DMS 273 (cell line): ENCODE measurements at regions not wholly inside any gene's neighbourhood (a gene's known extent, or its start where the extent isn't known, plus 50 kb on each side); places are given as distances from the start of the nearest gene placed in this dataset.

Source experiments
- DNase-seq: peaks from one replicate; lab custom pipeline; 2025; ENCODE audit not compliant: unreplicated experiment; lab: John Stamatoyannopoulos, UW

DNA sequence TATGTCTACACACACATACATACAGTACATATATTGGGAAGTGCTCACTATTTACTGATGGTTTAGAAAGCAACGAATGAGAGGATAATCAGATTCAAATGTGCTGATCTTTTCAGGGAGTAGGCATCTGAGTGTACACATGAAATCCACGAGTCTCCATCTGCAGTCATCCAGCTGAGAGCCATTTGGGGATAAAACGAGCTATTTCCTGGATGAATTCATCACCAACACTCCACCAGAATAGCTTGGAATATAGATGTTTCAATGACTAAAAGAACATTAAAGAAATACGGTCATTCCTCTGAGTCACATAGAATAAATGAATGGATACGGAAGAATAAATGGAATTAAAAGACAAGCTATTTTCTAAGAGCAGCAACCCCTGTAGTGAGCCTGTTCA is 721.6 kb upstream of the ARGLU1 start:
- no peak for DNase-seq

DNA sequence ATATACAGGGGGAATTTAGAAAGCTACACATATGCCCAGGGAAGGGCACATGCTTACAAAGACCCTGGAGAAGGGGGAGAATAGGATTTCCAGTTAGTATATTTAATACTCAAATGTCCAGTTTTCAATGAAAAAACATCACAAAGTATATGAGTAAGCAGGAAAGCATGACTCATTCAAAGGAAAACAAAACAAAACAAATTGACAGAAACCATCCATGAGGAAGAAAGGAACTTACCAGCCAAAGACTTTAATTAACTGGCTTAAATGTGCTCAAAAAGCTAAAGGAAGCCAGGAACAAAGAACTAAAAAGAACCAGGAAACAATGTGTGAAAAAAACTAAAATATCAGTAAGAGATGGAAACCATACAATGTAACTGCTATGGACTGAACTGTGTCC is 716.2 kb upstream of the ARGLU1 start:
- no peak for DNase-seq

DNA sequence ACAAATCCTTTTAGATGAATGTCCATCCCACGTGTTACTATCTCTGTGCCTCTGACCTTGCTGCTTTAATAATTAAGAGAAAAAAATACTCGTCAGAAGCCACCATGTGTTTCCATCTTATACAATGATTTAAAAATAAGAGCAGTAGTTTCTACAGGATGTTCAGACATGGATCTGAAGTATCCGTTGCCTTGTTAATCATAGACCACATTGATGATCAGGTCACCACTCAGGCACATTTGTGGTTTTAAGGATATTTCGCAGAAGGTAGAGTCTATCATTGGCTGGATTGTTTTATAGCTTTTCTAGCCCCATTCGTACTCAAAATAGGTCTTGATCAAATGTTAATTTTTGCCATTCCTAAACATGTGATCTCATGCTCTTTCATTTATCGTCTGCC is 710.0 kb upstream of the ARGLU1 start:
- no peak for DNase-seq

DNA sequence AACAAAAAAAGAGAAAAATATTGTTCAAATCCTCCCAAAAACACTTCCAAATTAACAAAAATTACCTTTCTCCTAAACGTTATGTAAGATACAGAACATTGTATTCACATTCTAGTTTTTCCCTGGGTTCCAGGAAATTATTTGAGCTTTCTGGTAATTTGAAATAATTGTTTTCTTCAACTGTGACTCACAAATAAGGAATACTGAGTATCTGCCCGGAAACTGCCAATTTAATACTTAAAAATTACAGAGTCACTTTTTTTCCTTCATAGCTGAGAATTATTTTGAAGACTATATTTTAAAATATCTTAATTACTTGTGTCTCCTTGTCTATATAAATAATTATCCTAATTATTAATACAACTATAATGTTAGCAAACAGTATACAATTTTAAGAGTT is 709.0 kb upstream of the ARGLU1 start:
- DNase-seq: no peak

DNA sequence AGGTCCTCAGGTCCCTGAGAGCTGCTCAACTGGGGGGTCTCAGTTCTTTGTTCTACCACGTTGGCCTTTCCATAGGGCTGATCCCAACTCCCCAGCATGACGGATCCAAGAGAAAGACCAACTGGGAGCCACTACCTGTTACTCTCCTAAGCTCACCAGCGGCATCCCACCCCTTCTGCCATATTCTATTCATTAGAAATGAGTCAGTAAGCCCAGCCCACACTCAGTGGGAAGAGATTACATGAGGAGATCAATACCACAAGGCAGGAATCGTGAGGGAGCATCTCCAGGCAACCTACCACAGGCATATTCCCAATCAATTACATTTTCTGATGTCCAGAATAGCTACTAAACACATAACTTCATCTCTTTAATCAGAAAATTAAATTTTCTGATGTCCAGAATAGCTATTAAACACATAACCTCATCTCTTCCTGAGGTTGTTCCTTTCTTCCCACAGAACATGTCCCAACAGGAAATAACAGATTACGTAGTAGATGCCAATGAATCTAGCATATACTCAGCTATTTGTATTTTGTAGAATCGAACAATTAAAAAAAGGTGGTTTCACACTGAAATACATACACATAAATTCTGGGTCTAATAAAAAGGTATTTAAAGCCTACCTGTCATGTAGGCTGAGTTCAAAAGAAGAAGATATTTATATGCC is 708.1 kb upstream of the ARGLU1 start:
- DNase-seq: no peak

DNA sequence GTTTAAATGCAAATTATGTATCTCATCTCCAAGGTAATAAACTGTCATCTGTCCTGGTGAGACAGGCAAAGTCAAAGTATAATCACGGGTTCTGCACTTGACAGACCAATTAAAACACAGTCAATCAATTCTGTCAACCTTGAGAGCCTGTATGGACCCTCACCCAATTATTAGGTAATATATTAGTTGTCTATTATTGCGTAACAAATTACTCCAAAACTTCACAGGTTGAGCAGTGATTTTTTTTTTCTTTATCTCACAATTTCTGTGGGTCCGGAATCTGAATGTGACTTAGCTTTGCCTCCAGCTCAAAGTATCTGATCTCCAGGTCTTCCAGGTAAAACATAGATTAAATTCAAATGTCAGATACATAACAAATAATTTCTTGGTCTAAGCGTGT is 707.4 kb upstream of the ARGLU1 start:
- no peak for DNase-seq

DNA sequence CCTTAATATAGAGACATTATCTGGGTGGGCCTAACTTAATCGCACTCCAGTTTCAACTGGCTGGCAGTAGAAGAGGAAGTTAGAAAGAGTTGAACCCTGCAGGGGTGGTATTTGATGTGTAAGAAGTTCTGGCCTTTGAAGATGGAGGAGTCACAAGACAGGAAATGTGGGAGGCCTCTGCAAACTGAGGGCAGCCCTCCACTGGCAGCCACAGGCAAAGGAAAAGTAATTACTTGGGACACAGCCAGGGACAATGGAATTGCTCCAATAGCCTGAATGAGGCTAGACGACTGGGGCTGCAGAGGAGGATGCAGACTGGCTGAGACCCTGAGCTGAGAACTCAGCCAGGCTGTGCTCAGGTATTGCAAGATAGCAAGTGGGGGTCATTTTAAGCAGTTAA is 703.3 kb upstream of the ARGLU1 start:
- peak; percentile 0 for DNase-seq

DNA sequence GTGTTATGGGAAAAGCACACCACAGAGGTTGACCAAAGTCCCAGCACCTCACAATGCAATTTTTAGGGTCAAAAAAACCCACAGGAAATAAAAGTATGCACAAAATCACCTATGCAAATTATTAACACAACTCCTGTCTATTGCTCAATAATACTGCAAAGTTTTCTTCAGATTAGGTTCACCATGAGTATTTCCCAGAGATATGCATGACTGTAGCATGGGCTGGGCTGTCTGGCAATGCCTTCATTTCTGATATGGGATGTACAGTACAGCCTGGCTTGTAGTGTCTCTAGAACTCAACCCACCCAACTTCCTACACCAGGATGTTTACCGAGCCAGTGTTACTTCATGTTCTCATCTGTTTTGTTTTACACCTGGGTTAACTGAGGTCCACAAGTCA is 698.7 kb upstream of the ARGLU1 start:
- DNase-seq: no peak

DNA sequence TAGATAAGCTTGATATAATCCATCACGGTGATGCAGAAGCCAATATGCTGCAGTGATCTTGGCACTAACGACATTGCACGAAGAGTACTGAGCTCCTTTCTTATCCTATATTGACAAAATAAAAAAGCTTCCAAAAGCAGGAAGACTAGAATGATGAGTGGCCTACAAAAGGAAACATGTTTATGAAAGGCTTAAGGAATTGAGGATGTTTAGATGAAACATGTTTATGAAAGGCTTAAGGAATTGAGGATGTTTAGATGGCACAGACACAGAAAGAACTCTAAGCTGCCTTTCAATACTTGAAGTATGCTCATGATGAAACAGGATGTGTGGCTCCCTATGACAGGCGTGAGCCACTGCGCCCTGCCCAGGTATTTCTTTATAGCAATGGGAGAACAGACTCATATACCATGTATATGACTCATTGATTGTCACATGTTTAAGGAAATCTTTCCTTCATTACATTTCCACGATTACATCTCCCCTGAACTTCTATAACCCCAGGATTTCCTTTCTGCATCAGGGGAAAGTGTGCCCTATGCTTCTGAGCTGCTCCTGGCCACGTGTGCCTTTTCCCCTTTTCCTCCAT is 690.8 kb upstream of the ARGLU1 start:
- no peak for DNase-seq

DNA sequence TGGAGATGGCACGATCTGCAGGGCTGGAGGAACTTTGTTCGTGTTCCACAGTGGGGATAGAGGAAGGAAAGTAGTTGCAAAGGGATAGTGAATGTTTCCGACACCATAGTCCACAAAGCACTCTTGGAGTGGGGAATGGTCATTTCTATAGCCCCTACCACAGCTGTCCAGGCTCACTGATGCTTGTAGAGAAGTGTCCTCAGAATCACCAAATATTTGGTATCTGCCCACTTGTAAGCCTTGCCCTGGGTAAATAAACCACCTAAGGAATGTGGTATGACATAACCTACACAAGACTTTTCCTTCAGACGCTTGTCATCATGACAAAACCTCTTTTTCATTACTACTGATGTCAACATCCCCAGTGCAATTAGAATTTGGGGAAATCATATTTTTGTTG is 686.5 kb upstream of the ARGLU1 start:
- no peak for DNase-seq

DNA sequence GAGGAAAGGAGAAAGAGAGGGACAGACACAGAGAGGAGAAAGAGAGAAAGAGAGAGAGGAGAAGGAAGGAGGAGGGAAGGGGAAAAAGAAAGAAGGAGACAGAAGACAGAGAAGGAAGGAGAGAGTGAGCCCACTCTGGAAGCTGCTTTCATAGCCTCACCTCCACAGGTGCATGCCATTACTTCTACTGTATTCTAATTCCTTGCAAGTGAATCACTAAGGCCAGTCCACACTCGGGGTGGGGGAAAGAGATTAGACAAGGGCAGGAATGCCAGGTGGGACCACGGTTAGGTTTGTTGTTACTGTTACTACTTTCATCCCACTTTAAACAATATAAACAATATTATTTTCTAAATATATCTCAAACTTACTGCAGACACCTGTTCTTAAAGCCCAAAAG is 684.5 kb upstream of the ARGLU1 start:
- no peak for DNase-seq

DNA sequence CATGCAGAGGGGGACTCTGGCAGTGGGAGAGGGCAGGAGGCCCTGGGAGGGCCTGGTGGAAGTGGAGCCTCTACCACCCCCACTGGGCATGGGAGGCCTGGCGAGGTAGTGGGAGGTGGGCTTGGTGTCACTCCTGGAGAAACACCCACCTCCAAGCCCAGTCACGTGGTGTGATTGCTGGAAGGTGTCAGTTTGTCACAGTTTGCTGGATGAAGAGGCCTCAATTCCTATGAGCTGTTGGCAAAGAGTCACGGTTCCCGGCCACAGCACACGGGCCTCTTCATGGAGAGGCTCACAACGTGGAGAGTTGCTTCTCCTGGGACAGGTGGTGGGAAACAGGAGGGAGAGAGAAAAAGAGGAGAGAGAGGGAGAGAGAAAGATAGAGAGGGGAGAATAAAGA is 684.1 kb upstream of the ARGLU1 start:
- no peak for DNase-seq

DNA sequence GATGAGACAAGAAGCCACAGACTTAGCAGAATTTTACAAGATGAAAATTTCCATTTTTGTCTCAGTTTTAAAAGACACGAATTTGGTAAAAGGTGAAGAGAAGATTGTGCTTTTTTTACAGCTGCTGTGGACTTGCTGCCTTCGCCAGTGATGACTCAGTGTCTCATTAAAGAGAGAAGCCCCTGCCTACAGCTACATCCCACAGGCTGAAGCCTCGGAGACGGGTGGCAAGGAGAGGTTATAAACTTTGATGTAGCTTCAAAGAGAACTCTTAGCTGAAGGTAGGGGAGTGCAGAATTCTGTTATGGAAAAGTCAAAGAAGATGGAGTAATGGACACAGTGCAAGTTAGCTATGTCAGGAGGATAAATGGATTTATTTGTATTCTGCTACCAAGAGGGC is 683.4 kb upstream of the ARGLU1 start:
- DNase-seq: no peak

DNA sequence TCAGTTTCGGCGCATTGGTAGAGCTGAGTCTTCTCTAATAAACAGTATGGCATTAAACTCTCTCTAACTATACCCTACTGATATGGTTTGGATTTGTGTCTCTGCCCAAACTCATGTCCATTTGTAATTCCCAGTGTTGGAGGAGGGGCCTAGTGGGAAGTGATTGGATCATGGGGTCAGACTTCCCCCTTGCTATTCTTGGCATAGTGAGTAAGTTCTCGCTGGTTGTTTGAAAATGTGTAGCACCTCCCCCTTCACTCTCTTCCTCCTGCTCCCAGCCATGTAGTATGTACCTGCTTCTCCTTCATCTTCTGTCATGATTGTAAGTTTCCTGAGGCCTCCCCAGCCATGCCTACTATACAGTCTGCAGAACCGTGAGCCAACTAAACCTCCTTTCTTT is 682.7 kb upstream of the ARGLU1 start:
- DNase-seq: no peak

DNA sequence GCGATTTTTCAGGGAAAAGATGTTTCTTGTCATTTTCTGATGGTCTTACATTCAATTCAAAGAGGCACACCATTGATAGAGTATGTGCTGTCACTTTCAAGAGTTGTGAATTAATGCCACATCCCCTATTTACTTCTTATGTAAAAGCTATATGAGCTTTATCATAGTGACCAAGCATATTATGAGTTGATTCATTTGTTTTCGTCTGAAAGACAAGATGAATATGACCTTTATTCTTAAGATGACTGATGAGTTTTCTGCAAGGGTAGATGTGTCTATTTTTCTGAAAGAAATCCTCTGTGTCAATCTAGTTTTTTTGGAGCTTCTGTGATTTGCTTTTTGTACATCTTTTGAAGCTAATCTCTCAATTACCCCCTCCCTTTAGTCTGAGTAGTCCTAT is 676.3 kb upstream of the ARGLU1 start:
- no peak for DNase-seq

DNA sequence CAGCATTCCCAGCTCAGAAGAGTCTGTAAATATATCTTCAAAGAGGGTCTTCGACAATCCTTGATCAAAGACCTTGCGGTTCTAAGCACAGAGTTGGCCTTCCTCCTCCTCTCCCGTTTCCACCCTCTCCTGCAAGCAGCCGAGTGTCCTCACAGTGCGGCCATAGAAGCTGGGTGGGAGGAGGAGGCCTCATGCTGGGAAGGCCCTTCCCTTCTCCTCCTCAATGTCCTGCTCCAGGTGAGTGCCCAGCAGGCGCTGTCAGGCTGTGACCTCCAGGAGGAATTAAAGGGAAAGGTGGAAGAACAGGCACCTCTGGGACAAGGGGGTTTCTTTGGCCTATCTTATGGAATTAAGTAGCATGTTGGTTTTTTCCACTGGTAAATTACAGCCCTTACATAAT is 674.2 kb upstream of the ARGLU1 start:
- no peak for DNase-seq

DNA sequence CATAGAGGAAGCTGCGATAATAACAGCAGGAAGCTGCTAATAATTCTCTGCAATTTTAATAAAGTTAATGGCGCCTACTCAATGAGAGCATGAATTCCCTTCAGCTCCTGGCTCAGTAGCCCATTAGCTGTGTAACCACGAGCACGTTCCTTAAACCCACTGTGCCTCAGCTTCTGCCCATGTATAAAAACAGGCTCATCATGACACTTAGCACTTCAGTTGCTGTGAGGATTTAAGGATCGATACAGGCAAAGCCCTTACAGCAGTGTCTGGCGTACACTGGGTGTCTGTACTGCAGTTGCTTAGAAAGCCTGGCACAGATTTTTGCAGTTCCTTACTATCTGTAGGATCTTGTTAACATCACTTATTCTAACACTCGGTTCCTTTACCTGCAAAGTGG is 673.4 kb upstream of the ARGLU1 start:
- no peak for DNase-seq

DNA sequence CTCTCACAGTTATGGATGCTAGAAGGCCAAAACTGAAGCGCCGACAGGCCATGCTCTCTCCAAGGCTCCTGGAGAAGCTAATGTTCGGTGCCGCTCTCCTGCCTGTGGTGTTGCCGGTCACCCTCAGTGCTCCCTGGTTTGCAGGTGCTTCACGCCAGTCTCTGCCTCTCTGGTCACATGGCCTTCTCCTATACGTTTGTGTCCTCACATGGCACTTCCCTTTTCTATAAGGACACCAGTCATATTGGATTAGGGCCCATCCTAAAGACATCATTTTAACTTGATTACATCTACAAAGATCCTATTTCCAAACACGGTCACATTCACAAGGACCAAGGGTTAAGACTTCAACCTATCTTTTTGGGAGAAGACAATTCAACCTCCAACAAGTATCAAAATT is 671.3 kb upstream of the ARGLU1 start:
- DNase-seq: no peak

DNA sequence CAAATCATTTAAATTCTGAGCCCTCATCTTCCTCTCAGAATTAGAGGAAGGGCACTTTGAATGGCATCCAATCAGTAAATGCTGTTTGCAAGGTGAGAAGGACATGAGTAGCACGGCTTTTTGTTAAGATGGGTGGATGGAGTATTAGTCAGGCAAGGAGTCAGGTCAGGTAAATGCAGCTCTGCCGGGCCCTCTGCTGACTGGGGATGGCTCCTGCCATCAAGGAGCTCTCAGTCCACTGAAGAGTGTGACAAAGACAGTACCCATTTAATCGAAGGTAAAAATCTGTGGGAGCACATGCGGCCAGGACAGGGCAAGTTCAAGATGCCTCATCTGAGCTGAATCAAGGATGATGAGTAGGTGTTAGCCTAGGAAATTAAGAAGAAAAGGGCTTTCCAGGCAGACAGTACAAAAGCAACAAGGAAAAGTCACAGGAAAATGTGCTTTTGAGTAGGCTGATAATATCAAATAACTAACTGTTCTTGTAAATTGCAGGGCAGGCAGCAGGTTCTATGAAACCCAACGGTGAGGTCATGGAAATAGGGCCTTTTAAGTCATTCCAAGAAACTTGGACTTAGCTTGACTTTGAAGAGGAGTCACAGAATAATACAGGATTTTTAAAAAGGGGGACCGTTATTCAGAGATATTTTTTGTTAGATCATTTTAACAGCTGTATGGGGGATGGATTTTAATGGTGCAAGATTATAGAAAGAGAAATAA is 670.5 kb upstream of the ARGLU1 start:
- DNase-seq: no peak

DNA sequence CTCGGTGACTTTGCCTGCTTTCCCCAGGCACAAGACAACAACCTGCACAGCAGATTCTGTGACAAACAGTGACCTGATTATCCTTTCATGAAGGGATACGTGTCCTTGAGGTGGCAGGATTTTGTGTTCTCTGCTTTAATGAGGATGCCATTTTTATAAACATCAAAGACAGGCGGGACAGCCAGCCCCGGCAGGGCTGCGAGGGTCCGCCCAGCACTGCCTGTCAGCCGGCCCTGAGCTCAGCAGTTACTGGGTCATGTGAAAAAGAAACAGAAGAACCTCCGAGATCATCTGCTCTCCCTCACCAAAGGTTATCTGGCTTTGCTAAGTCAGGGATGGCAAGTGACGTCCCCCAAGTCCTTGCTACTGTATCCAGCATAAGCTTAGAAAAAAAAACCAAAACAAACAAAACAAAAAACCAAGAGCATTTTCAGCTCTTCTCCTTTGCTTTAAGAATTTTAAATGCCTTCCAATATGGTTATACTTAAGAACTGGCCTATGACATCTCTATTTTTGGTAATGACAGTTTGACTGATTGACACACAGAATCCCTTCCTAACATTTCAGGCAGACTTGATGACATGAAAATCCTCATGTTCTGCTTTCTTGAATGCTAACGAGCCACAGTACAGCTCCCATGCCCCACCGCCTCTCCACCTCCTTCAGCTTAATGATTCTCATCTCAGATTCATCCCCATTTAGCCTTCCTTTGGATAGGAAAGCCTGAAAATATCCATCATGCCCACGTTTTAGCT is 666.6 kb upstream of the ARGLU1 start:
- DNase-seq: no peak

DNA sequence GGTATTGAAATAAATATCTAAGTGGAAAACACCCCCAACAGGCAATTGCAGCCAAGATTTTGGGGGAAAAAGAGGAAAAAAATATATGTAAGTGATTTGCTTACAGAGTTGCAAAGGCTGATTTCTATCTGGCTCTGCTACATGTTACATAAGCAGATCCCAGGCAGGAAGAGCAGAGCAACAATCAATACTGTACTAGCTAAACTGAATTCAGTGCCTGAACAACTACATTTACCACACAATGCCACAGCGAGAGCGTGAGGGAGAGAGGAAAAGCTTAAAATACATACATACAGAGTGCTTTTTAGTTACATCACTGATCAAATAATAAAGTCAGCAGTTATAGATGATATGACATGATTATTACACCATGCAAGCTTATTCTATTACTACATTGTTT is 665.6 kb upstream of the ARGLU1 start:
- DNase-seq: no peak

DNA sequence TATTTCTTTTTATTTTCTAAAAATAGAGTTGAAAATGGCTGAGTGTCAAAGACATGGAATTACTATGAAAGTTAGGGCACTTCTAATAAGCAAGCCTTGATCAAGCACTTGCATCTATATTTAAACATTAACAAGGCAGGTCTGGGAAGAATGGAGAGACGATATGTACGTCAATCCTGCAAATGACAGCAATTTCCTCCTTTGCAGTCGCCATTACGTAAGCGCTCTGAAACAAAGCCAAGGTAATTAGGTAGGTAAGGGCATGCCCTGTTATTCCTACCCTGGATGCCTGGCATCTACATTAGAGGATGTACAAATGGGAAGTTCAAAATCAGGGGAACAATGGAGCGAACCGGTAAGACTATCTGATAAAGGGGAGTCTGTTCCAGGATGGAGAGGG is 664.0 kb upstream of the ARGLU1 start:
- no peak for DNase-seq
